Activated CD4-positive, CD25-positive, alpha-beta regulatory T cell treated with anti-CD3 and anti-CD28 coated beads, Interleukin-2, amount 50 U/mL, for 24 hours (primary cell): ENCODE measurements at regions not wholly inside any gene's neighbourhood (a gene's known extent, or its start where the extent isn't known, plus 50 kb on each side); places are given as distances from the start of the nearest gene placed in this dataset.
"Not testable (repeated sequence)": the region's sequence is repeated elsewhere in the genome, so short reads cannot be mapped to it uniquely, and the experiment has no call there.

Source experiments
- ATAC-seq, 2 donors: fragments of 150-1000 bp; cut with Tn5 transposase; one replicate each; pipeline ENCODE4 v1.10.0; 2021; ENCODE audit warnings: mild to moderate bottlenecking in 1 of 2, moderate library complexity in 1 of 2

DNA sequence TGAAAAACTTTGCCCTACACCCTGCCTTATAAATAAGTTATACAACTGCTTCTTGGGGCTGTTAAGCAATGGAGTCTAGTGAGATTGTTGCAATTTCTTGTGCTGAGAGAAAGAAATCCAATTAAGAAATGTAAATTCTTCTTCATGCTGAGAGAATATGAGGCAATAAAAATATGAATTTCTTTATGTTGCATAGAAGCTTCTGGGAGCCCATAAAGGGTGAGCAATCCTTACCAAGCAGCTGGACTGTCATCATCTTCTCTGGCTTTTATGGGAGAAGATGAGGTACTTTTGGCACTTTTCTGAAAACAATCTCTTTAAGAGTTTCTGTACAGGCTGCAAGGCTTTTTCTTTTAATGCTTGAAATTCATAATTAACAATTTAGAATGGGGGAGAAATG, 204.3 kb downstream of the DMRTA1 start:
- no peak for ATAC-seq

DNA sequence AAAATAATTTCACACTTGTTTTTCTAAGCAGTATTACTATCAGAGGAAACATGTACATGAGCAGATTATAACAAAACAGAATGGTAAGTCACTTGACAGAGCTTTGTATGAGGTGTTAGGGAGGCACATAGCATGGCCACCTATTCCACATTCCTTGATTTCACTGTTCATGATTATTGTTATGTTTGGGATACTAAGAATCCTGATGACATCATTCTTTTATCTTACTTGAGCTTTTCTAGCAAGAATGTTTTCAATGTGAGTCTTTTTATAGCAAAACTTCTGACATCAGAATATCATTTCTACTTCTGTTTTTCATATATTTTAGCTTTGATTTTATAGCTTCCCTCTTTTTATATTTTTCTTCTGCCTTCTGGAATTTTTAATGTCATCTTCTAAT, 208.2 kb downstream of the DMRTA1 start:
- no peak for ATAC-seq

DNA sequence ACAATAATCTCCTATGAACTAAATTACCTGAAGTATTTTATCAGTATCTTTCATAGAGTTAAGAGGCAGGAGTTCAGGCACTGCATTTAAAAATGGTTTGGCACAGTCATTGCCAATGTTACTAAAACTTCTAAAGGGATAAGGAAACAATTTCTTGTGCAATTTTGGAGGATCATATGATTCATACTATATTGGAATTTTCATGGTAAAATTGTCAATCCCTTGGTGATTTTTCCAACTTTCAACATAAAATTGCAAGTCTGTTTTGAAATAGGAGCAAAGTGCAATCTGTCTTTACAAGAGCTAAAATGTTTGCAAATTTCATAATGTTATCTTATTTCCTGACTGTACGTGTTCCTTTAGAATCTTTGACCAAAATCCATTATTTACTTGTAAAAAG, 211.1 kb downstream of the DMRTA1 start:
- ATAC-seq = no peak

DNA sequence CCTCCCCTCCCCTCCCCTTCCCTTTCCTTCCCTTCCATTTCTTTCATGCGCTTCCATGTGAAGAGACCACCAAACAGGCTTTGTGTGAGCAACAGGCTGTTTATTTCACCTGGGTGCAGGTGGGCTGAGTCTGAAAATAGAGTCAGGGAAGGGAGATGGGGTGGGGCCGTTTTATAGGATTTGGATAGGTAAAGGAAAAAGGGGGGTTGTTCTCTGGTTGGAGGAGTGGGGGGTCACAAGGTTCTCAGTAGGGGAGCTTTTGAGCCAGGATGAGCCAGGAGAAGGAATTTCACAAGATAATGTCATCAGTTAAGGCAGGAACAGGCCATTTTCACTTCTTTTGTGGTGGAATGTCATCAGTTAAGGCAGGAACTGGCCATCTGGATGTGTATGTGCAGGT, 211.9 kb downstream of the DMRTA1 start:
- ATAC-seq = not testable (repeated sequence)

DNA sequence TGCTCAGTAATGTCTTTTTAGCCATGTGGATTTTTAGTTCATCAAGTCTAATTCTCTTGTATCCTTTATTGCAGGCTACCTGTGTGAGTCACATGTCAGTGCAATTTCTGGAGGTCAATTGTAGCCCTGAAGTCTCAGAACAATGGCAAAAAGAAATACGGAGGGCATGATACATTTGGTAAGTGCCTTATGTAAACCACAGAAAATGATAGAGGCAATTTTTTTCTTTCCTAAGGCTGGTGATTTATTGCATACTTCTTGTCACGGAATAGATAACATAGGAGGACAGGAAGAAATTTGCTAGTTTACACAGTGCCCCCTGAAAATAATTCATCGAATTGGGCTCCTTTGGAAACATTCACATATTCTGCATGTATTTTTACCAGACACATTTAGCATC, 235.9 kb downstream of the DMRTA1 start:
- ATAC-seq = no peak

DNA sequence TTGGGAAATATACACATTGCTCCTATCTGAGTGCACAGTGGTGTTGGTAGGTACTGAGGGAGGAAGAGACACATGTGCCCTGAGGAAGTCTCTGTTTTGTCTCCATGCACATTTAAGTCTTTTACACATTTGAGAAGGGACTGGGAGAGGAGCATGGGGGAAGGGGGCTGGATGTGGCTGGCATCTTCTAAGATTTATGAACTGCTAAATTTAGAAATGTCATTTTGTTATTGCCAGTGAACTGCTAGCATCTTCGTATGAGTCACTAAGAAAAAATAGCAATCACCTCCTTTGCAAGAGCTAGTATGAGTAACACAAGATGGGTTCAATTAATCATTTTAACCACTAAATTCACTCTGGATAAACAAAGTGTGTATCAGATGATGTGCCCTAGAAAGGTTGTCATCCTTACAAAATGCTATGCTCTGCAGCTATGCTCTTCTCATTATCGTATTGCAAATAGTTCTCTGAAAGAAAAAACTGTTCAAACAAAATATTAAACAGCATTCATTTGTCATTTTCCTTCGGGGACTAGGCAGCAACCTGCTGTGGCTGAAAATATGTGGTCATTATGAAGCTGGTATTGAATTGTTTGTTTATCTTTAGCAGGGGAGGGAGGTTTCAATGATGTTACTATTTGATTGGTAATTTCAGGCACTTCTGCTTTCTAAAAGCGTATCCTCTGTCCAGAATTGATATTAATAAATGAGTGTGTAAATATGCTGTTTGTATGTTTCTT, 236.5 kb downstream of the DMRTA1 start:
- no peak for ATAC-seq

DNA sequence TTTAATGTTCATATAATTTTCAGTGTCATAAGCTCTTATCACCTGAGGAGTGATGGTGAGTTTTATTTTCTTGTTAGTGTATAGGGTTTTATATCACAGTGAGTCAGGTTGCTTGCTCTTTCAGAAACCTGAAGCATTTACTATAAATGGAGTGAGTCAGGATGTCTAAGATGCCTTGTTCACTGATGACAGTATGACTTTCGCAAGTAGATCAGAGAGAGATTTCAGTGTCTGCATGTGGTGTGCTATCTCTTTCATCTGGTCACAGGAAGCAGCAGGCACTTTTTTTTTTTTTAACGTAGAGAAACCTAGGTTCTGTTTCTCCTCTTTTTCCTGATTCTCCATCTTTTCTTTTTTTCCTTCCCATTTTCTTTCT, 237.1 kb downstream of the DMRTA1 start:
- peak in 1 of 2 donors; percentile 36 for ATAC-seq

DNA sequence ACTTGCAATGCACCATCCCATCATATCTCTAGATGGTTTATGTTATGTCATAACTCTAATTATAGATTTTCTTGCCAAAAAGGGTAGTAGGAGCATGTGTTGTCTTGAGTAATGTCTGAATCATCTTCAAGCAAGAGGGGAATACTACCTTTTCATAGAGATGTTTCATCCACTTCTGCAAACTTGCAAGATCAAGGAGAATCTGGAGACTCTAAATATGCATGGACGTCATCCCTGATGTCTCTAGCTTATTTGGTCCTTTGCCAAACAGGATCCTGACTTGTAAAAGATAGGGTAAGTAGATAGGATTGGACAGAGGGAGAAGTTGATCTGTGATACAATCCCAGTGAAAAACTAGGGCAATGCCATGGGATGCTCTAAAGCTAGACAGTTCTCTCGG, 246.5 kb downstream of the DMRTA1 start:
- no peak for ATAC-seq

DNA sequence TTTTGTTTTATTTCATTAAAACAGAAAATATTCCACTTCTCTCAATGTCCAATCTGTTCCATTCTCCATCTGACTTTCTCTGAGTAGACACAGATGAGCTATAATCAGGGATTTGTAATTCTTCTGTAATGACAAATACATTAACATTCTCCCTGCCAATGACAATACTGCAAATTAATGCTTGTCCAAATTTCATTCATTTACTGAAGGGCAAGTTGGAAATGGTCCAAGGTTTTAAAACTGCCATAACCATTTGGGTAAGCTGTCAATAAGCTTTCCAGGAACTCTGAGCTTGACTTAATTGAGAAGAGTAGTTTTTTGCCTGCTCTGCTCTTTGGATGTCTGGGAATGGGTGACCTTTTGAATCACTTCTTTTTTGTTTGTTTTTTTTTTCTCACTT, 253.5 kb downstream of the DMRTA1 start:
- no peak for ATAC-seq

DNA sequence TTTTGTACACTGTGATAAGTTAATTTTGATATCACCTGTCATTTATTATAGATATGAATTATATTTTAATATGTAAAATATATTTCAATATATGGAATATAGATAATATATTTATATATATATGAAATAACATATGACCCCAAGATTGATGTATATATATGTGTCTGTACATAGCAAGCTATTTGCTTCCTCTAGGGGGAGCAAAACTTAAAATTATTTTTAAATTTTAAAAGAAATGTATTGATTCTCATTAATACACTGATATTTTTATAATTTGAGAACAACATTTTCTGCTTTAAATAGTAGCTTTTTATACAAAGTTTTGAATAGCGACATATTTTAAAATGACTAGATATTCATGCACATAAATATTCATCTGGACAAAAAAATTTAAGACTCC, 272.0 kb downstream of the DMRTA1 start:
- no peak for ATAC-seq

DNA sequence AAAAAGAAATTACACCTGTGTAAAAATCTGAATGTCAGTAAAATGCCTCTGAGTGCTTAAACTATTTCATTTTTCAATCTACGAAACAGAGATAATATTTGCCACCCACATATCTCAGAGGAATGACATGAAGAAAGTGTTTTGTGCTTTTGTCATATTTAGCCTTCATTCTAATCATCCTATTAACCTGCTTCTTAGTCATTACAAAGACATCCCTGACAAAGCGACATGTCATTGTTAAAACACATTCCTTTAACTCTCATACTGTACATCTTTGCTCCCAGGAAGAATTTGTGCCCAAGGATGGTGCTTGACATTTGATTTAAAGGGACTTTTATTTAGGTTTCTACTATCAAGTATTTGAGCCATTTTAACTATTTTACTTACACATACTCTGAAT, 275.9 kb downstream of the DMRTA1 start:
- no peak for ATAC-seq

DNA sequence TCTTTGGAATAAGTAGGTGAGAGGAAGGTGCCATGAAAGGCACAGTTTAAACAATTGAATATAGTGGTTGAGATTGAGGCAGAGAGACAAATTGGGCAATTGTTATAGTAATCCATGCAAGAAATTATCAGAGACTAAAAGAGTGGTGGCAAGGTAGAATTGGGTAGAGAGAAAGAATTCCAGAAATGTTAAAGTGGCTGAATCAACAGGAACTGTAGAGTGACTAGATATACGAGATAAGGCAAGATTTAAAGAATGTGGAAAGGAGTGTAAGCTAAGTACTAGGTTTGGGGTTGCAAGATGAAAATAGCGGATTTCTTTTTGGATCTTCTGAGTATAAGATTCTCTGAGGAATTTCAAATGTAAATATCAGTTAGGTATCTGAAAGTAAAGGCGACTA, 285.2 kb downstream of the DMRTA1 start:
- ATAC-seq = no peak

DNA sequence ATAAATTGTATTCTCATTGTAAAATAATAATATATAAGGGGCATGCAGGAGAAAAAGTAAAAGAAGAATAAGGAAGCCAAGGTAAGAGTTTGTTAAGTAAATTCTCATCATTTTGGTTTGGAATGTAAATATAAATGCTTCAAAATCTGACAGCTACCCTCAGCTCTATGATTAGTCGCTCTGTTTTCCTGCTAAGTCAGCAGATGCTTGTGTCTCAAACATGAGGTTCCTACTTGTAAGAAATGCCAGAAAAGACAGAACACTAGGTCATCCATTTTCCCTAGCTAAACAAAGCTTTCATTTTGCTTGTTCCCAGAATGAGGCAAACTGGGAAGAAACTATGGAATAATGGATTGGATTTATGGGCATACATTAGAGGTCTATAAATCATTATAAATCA, 293.1 kb downstream of the DMRTA1 start:
- ATAC-seq = no peak

DNA sequence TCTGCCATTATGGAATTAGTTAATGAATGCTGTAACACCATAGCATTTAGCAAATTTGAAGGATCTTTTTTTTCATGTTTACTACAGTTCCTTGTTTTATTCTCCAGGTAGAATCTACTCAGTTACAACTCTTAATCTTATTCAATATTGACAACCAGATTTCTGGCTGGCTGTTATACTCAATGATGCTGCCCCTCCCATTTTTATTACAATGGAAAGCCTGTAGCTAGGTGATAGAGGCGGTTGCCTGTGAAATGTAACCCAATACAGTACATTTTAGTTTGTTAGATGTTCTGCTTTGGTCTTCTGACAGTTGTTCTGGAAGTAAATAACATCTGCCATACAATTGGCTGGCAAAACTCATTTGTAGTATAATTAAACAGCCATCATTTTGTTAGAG, 294.2 kb downstream of the DMRTA1 start:
- no peak for ATAC-seq

DNA sequence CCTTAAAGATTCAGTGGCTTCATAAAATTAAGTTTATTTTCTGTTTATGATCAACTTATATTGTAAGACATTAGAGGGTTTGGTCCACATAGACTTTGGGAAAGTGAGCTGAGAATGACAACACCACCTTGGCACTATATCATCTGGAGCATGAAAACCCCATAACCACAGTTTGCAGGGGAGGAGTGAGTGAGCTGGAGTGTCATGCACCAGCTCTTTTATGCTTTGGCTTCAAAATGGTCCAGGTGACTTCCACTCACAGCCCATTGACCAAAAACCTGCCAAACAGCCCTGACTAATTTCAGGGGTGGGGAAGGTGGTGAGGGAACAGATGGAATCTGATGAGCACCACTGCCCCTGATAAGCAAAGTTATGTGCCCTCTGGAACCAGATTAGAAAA, 295.8 kb downstream of the DMRTA1 start:
- ATAC-seq = no peak

DNA sequence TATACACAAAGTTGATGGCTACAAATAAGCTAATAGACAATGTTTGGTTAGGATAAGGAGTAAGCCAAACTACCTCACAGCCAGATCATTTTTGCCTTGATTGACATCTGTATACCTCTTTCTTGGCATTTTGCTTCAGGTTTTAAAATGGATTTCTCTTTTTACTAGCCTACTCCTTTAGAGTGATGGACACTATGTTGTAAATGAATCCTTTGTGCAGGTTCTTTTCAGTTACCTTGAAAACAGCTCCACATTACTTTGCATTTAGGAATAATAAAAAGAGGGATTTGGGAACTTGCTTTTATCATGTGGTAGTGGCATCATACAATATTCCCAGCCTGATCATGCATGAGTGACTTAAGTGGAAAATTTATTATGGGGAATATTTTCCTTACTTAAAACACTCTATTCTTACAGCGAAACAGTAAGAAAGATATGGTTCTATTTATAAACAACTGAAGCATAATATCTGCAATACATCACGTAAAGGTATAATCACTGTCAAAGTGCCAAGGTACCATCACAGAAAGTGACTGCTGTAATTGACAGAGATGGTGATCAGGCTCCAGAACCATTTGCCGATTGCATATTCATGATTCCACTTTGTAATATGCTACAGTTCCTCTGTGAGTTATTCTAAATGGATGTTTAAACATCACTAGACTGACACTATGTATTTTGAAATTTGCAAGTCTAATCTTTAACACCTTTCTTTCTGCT, 327.0 kb downstream of the DMRTA1 start:
- no peak for ATAC-seq

DNA sequence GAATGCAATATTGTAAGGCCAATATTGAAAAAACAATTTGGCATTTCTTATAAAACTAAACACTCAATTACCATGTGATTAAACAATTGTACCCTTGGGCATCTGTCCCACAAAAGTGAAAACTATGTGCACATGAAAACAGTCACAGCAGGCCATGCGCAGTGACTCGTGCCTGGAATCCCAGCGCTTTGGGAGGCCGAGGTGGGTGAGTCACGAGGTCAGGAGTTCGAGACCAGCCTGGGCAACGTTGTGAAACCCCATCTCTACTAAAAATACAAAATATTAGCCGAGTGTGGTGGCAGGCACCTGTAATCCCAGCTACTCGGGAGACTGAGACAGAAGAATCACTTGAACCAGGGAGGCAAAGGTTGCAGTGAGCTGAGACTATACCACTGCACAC, 343.7 kb downstream of the DMRTA1 start:
- ATAC-seq = no peak

DNA sequence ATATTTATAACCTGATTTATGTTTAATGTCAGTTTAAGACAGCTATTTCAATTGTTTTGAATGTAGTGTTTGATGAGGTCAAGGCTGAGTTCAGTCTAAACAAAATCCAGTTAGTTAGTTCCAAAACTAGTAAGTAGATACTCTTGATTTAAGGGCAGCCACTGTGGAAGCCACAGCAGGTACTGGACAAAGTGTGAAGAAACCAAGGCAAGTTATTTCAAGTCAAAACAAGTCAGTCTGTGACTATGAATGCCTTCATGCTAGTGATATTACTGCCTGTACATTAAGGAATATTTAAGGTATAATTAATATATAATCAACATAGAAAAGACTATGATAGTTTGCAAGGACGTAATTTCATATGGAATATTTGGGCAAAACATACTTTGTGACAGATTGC, 362.3 kb downstream of the DMRTA1 start:
- ATAC-seq = no peak

DNA sequence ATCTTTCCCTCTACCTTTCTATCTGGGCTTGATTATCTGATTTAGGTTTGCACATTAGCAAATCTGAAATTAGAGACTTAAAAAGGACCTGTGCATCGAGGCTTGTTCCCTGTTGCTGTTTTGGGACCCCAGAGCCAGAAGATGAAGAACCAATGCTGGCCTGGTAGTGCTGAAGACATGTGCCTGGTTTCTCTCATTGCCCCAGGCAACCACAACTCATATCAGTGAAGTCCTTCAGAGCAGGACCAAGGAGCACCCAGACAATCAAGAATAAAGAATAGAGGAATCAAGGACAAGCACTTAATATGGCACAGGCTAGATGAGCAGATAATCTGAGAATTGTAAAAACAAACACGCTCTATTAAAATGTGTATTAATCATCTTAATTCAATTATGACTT, 362.7 kb downstream of the DMRTA1 start:
- ATAC-seq = no peak

DNA sequence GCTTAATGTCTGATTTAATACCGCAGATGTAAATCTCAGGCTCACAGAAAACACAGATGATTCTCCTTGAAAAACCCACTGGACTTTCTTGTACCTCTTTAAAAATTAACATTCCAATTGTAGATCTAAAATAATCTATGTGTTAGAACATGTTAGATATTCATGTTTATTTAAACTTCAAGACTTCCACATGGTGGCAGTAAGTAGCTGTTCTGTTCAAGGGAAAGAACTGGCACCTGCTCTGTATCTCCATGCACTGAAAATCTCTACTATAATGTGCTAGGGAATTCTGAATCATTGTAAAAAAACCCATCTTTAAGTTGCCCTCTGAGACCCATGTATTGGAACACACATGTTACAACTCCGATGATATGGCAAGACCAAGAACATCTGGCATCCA, 366.9 kb downstream of the DMRTA1 start:
- ATAC-seq = no peak

DNA sequence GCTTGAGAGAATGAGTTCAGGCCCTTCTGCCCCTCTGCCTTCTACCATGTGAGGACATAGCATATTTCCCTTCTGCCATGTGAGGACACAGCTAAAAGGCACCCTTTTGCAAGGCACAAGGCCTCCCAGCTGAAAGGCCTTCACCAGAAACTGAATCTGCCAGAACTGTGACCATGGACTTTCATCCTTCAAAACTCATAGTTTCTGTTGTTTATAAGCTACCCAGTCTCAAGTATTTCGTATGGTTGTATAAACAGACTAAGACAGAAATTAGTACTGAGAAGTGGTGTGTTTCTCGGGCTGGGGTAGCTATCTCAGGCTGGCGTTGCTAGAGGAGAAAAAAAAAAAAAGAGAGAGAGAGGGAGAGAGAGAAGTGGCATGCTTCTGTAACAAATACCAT, 368.6 kb downstream of the DMRTA1 start:
- no peak for ATAC-seq

DNA sequence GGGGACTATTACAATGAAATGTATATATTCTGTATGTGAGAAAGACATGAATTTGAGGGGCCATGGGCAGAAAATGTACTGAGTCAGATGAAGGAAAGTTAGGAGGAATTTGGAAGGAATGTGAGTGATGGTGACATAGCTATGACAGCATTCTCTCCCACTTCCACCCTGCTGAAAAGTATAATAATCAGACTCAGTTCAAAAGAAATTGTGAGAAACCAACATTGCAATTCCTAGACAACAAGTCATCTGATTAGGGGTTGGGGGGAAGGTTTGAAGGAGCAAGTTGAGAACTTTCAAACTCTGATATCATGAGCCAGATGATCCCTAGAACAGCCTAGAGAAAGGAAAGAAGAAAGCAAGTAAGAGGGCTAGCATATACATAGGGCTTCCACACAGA, 370.6 kb downstream of the DMRTA1 start:
- ATAC-seq = no peak

DNA sequence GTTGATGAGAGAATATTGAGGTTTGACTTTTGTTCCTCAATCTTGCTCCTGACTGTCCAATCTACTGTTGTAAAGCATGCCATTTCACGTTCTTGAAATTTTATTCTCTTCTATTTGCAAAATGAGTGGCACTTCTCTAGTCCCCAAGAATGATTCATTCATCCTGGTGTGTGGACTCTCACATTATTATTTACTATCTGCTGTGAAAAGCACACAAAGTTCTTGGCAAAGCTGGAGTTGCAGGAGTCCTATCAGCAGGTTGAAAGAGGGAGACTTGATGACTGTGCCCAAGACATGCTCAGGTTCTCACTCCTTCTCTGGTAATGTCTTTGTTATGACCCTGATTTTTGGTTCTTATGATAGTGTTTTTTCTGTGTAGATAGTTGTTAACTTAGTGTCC, 382.6 kb downstream of the DMRTA1 start:
- no peak for ATAC-seq

DNA sequence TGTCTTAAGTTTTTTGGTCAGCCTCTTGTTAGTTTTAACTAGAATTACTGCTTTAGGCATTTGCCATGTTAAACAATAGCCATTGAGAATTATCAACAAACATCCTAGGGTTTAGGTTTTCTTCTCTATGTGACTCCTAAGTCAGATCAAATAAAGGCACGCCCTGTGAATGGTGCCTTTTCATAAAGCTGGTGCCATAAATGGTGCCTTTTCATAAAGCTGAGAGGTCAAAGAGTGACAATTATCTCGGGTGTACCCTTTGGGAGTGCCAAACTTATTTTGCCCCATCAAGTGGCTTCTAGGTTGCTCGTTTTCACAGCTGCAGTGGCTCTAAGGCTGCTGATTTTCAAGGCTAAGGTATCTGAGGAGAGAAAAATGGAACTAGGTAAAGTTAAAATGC, 391.6 kb downstream of the DMRTA1 start:
- ATAC-seq = no peak

DNA sequence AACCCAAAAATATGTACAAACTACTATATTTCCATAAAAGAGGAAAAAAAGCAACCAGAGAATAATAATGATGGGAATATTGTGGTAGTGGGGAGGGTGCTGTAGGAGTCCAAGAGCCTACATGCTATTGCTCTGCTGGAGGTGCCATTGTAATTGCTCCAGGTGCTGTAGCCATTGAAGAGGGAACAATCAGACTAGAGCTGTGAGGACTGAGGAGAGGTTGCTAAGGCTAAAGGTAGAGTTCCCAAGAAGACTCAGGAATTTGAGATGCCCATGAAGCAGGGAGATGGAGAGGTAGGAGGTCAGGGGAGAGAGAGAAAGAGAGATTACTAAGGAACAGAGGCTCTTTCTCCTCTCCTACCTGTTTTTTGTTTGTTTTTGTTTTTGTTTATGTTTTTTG, 394.0 kb downstream of the DMRTA1 start:
- ATAC-seq = no peak
